GM19035 (cell line): ENCODE measurements at regions not wholly inside any gene's neighbourhood (a gene's known extent, or its start where the extent isn't known, plus 50 kb on each side); places are given as distances from the start of the nearest gene placed in this dataset.

Source experiments
- ATAC-seq: cut with Tn5 transposase; IDR thresholded peaks from one replicate; pipeline ENCODE4 v1.9.1; 2021; ENCODE audit not compliant: unreplicated experiment

- ATAC-seq: no peak
Observed at GRCh38 chr12:85568395-85569103, 267.7 kb downstream of the RASSF9 start.

DNA sequence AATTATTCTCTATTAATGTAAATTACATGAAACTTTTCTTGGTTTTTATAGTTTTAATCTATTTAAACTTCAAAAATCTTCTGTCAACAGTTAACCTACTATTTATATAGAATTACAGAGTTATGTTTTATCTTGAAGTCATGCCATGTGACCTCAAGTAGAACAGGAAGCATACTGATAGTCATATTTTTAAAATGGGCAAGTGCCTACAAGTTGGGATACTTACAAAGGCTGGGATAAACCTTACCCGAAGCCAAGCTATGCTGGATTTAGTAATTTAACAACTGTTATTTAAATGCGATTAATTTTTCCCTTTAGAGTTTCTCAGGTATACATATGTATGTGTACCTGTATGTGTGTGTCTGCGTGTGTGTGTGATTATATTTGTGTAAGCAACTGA is 266.9 kb downstream of the RASSF9 start:
- ATAC-seq: no peak

- no peak for ATAC-seq
Observed at GRCh38 chr12:85572956-85573355, 263.3 kb downstream of the RASSF9 start.

DNA sequence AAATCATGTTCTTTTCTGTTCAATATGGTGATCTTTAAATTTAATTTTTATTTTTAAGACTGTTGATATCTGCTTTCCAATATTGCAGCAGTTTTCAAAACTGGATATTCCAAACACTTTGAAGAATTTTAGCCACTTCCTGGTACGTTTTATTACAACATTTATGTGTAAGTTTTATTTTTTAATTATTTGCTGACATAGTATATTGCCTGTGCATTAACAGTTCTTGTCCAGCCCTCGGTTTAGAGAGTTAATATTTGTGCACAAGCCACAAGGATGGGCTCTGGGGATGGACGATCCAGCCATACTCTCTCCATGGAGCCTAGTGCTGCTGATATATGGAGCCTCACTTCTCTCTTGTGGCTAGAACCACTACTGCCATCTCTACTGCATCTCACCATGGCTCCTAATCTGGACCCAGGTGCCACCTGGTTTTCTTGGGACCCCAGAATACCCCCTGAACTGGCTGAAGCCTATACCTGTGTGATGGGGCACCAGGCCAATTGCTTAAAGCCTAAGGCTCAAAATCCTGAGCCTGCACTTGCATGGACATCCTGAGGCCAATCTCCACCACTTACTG is 262.5 kb downstream of the RASSF9 start:
- no peak for ATAC-seq

DNA sequence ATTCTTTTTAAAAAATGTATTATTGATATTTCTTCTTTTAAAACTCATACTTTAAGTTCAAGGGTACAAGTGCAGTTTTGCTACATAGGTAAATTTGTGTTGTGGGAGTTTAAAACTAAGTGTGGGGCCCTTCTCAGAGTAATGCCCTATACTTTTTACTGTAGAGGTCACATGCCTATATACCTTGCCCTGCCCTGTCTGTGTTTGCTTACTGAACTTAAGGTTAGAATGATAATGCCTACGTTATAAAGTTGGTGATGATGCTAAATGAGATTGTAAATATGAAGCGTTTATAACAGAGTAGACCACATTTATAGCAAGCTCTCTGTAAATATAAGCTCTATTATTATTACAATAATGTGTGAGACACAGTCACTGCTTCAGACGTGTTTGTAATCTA is 261.9 kb downstream of the RASSF9 start:
- no peak for ATAC-seq

DNA sequence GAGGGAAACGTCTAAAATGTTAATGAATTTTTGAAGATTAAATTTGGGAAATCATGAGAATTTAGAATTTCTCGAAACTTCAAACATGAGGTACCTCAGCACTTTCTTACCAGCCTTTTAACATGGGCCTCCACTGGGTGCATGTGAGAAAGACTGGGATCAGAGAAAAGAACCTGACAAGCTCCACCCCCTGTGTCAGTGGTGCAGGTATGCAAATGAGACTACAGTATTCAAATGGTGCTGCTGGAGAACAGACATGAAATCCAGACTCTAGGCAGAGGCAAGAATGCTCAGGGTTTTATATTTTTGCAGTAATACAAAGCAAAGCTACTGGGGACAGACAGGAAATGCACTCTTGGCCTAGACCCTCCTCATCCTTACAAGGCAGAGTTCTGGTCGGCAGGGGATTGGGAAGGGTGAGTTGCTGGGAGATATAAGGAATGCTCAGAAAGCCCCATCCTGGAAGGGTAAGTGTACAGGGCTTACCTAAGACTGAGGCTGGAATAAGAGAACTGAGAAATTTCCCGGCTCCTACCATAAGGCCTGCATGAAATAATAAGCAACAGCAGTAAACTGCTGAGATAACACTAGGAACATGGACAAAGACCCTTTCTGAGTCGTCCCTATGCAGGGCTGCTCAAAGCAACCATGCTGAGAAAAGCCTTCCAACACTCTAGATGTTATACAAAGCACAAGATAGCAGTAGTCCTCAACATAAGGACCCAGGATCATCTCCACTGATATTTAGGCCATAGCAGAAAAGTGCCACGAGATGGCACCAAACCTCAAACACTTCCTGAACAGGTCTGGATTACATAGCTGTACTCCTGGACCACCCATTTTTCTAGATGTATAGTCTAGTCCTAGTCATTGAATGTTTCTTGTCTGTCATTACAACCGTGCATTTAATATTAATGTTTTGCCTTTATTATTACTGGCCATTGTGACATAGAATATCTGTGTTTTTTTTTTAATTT is 260.8 kb downstream of the RASSF9 start:
- peak; percentile 99 for ATAC-seq

- ATAC-seq: no peak
Observed at GRCh38 chr12:85580562-85581168, 255.5 kb downstream of the RASSF9 start.

DNA sequence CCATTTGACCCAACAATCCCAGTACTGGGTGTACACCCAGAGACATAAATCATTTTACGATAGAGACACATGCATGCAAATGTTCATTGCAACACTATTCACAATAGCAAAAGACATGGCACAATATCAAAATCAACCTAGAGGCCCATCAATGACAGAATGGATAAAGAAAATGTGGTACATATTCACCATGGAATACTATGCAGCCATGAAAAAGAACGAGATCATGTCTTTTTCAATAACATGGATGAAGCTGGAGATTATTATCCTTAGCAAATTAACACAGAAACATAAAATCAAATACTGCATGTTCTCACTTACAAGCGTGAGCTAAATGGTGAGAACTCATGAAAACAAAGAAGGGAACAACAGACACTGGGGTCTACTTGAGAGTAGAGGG is 249.1 kb downstream of the RASSF9 start:
- ATAC-seq: no peak

GRCh38 chr12:85588221-85588620 is 248.0 kb downstream of the RASSF9 start:
- ATAC-seq: no peak

- no peak for ATAC-seq
Observed at GRCh38 chr12:85600841-85601240, 235.4 kb downstream of the RASSF9 start.

GRCh38 chr12:85603556-85603955 is 232.7 kb downstream of the RASSF9 start:
- ATAC-seq: no peak

GRCh38 chr12:85606455-85606854 is 229.8 kb downstream of the RASSF9 start:
- ATAC-seq: no peak

GRCh38 chr12:85609778-85610177 is 226.4 kb downstream of the RASSF9 start:
- no peak for ATAC-seq

DNA sequence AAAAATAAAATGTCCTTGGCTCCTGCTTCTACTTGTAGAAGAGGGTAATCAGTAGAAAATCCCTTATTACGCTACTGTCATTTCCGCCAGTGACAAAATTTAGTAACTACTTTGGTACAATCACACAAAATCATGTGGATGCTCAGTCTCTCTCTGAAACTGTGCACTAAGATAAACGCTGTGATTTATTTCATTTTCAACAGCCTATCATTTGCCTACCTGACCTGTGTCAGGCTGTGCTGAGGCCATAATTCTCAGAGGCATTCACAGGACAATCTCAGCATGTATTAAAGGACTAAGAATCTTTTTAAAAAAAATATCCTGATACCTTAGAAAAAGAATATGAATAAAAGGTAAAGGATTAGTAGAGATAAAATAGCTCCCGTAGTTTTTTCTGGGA is 226.0 kb downstream of the RASSF9 start:
- no peak for ATAC-seq

DNA sequence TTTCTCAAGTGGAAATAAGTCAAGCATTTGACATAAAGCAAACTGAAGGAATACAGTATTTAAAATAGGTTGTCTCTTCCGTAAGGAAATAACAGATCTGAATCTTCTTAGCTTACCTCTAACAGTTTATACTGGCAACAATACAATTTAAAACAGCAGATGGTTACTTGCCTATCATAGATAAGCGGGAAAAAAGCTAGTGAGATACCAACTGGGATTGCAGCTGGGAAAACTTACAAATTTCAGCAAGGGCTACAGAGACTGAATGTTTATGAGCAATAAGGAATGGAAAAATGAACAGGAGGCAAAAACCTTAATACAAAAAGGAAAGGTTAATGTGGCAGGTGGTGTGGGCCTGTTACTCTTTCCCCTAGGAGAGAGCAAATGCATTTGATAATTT is 220.0 kb downstream of the RASSF9 start:
- ATAC-seq: no peak

DNA sequence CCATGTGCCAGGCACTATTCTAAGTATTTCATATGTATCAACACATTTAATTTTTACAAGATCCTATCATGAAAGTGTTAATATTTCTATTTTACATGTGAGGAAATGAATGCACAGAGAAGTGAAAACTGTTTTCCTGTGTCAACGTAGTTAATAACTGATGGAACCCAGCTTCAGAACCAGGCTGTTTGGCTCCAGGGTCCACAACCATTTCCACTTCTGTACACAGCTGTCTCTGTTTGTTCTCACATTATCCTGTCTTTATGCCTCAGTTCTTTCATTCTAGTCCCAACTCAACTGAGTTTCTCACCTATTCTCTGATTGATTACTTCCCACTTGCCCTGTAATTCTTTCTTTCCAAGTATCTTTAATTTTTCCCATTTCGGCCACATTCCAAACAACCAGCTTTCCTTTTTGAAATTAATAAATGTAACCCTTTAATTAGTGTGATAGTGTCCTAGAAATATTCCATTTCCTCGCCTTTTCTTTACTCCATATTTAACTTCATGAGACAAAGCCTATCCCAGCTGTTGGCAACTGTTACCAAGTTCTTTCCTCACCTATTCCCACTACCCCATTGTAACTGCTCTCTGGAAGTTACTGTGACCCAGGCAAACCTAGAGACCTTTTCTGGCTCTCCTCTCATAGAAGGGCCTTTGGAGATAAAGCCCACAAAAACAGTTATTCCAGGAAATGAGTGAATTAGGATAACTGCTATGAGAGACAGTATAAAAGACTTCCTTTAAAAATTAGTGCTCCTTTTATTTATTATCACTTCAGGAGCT is 218.7 kb downstream of the RASSF9 start:
- no peak for ATAC-seq

DNA sequence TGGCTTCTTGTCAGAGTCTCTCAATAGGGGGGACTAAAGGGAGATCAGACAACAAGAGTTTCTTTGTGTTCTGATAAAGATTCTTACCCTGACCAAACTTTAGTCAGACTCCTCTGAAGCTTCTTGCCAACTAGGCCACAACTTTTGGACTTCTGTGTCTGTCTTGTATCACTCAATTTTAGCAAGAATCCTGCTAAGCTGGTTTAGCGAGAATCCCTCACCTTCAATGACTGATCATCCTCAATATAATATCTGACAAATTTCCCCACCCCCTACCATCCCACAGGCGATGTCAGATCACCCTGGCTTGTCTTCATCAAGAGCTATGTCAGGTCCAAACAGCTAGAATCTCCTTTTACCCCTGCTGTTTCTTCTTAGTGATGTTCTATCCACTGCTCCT is 215.2 kb downstream of the RASSF9 start:
- ATAC-seq: no peak

DNA sequence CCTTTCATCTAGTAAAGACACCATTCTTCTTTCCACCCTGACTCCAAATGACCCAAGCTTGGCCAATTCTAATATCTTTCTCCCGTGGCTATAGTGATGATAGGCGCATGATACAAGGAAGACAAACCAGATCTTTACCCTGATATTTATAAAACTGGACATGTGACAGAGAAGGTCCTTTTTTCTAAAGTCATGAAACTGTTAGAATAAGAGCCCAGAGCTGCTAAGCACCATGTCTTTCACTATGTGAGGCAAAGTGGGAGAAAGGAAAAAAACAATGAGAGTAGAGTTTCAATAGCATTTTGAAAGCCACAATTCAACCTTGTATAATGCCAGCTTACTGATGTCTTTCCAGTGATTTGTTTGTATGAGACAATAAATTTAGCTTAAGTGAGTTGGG is 212.4 kb downstream of the RASSF9 start:
- ATAC-seq: no peak

DNA sequence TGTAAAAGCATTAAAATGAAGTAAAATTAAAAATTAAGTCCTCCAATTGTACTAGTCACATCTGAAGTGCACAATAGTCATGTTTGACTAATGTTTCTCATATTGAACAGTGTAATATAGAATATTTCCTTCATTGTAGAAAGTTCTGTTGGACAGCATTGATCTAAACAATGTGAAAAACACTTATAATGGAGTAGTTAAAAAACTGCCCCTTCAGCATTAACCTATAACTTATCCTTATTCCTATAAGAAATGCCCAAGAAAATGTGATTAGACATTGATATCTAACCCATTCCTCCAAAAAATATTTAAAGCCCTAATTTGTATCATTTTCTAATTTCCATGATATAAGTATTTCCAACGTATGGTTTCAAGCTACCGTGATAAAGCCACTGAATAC is 210.7 kb downstream of the RASSF9 start:
- no peak for ATAC-seq

GRCh38 chr12:85626001-85626783 is 210.0 kb downstream of the RASSF9 start:
- ATAC-seq: no peak
